ENCODE measurements at regions not wholly inside any gene's neighbourhood (a gene's known extent, or its start where the extent isn't known, plus 50 kb on each side); places are given as distances from the start of the nearest gene placed in this dataset.

DNA sequence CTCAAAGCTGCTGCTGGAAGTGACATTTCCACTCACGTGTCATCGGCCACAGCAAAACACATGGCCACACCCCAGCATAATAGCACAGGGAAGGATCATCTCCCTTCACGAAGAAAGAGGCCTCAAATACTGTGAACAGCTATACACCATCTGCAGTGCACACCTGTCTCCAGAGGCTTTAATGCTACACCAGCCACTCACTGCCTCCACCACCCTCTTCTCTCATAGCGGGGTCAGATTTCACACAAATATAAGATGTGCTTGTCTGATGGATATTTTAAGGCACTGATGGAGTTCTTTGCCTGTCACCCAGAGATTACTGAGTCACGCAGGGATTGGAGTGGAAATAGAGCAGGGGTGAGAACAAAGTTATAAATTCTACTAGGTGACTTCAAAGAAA, 374.0 kb downstream of the ZNF516 start:
- DNase-seq, result no peak
- H3K27ac Mint-ChIP-seq, result no peak overlapping the region
- no peaks in the 10 kb centered on the region for H3K4me1 Mint-ChIP-seq
- CTCF ChIA-PET, result no interaction called here
- H3K9me3 Mint-ChIP-seq, result no peaks in the 10 kb centered on the region
- H3K4me3 Mint-ChIP-seq, result no peak overlapping the region
- POLR2A ChIA-PET, result no interaction called here
- H3K36me3 Mint-ChIP-seq (ENCODE audit: low read depth), result no peaks in the 10 kb centered on the region
- no peaks in the 10 kb centered on the region for H3K27me3 Mint-ChIP-seq

GRCh38 chr18:76115580-76115979, 379.5 kb downstream of the ZNF516 start:
- Mint-ChIP-seq H3K9me3 (no peaks in the 10 kb centered on the region), H3K27me3 (no peaks in the 10 kb centered on the region), H3K4me3 (no peak overlapping the region), H3K36me3 (ENCODE audit: low read depth) (no peaks in the 10 kb centered on the region), H3K27ac (no peak overlapping the region), H3K4me1 (no peaks in the 10 kb centered on the region)
- DNase-seq, result no peak
- ChIA-PET POLR2A (no interaction called here), CTCF (no interaction called here)

DNA sequence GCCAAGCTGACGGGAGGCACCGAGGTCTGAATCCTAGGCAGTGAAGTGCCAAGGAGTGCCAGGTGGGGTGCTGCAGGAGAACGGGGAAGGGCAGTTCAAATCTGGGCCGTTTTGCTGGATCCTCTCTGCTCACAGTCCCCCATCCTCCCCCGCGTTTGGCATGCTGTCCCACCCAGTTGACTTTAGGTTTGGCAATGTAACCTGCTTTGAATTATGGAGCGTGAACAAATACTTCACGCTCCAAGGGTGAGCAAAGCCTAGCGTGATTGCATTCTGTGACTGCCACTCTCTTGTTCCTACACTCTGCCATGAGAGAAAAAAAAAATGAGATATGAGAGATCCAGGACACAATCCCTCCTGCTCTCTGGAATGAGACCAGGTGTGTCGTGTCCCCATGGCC, 381.9 kb downstream of the ZNF516 start:
- Mint-ChIP-seq H3K27ac (no peak overlapping the region), H3K9me3 (no peaks in the 10 kb centered on the region), H3K27me3 (no peaks in the 10 kb centered on the region), H3K4me3 (no peak overlapping the region), H3K36me3 (ENCODE audit: low read depth) (no peaks in the 10 kb centered on the region), H3K4me1 (no peaks in the 10 kb centered on the region)
- POLR2A ChIA-PET, result no interaction called here
- no peak for DNase-seq
- CTCF ChIA-PET, result no interaction called here

DNA sequence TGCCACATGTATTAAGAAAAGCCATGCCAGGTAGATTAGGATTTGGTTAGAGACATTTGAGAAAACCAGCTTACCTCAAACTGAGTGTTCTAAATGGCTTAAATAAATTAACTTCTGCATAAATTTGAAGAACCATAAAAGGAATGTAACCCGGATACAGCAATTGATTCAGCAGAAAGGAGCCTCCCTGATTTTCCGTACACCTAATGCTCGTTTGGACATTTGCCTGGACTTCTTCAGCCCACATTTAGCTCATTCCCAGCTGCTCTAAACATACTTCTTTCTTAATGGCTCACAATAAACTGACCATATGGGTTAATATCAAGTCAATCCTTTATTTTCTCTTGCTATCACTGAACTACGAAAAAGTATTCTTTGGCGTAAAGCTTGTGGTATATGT, 392.4 kb downstream of the ZNF516 start:
- Mint-ChIP-seq H3K27ac (no peak overlapping the region), H3K4me1 (no peaks in the 10 kb centered on the region), H3K36me3 (ENCODE audit: low read depth) (no peaks in the 10 kb centered on the region), H3K27me3 (no peaks in the 10 kb centered on the region), H3K9me3 (peaks cover 5% of the 10 kb centered on the region), H3K4me3 (no peak overlapping the region)
- ChIA-PET CTCF (no interaction called here), POLR2A (no interaction called here)
- DNase-seq, result no peak

GRCh38 chr18:76102156-76102555, 392.9 kb downstream of the ZNF516 start:
- H3K9me3 Mint-ChIP-seq, result peaks cover 5% of the 10 kb centered on the region
- DNase-seq, result no peak
- H3K27ac Mint-ChIP-seq, result no peak overlapping the region
- CTCF ChIA-PET, result no interaction called here
- POLR2A ChIA-PET, result no interaction called here
- H3K36me3 Mint-ChIP-seq (ENCODE audit: low read depth), result no peaks in the 10 kb centered on the region
- no peaks in the 10 kb centered on the region for H3K4me1 Mint-ChIP-seq
- H3K27me3 Mint-ChIP-seq, result no peaks in the 10 kb centered on the region
- H3K4me3 Mint-ChIP-seq, result no peak overlapping the region

- no peaks in the 10 kb centered on the region for H3K27me3 Mint-ChIP-seq
- H3K4me3 Mint-ChIP-seq, result no peak overlapping the region
- no peaks in the 10 kb centered on the region for H3K4me1 Mint-ChIP-seq
- no peak for DNase-seq
- no peaks in the 10 kb centered on the region for H3K36me3 Mint-ChIP-seq (ENCODE audit: low read depth)
- H3K9me3 Mint-ChIP-seq, result peaks cover 6% of the 10 kb centered on the region
- no peak overlapping the region for H3K27ac Mint-ChIP-seq
- ChIA-PET CTCF (no interaction called here), POLR2A (no interaction called here)
These were observed 395.0 kb downstream of the ZNF516 start for GRCh38 chr18:76099931-76100457.

GRCh38 chr18:76098674-76099411, 396.2 kb downstream of the ZNF516 start:
- Mint-ChIP-seq H3K4me3 (no peak overlapping the region), H3K27ac (no peak overlapping the region), H3K27me3 (no peaks in the 10 kb centered on the region), H3K9me3 (peaks cover 4% of the 10 kb centered on the region), H3K36me3 (ENCODE audit: low read depth) (no peaks in the 10 kb centered on the region), H3K4me1 (no peaks in the 10 kb centered on the region)
- DNase-seq, result no peak
- CTCF ChIA-PET, result no interaction called here
- POLR2A ChIA-PET, result no interaction called here

DNA sequence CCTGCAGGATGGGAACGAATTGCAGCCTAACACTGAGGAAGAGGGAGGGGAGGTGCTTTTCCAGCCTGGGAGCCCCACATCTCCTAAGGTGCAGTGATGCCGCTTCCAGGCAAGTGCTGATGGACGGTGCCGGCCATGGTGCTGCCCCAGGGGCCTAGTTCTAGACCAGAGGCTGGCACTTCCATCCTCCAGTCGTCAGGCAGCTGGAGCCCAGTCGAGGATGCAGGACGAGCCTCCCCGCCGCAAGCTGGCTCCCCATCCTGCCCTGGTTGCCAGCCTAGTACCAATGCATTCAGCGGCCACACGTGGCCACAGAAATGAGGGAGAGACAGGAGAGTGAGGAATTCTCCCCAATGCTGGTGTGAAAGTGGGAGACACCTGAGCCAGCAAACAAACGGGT, 413.5 kb downstream of the ZNF516 start:
- ChIA-PET CTCF (no interaction called here), POLR2A (no interaction called here)
- Mint-ChIP-seq H3K27ac (no peak overlapping the region), H3K27me3 (no peaks in the 10 kb centered on the region), H3K4me1 (no peaks in the 10 kb centered on the region), H3K4me3 (no peak overlapping the region), H3K36me3 (ENCODE audit: low read depth) (no peaks in the 10 kb centered on the region), H3K9me3 (no peaks in the 10 kb centered on the region)
- DNase-seq, result no peak

DNA sequence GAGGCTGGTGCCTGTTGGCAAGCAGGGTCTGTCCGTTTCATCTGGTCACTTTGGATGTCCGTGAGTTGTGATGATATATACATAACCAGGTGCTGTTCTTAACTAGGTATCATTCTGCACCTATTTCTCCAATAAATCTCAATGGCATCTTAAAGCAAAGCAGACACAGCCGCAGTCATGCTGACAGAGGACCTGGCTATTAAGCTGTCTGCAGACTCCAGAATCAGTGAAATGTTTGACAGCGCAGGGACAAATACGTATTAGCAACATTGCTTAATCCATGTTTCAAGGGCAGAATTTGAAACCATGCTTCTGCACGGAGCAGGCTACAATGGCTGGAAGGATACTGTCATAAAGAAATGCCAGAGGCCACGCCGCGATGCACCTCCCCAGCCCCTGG, 414.6 kb downstream of the ZNF516 start:
- H3K36me3 Mint-ChIP-seq (ENCODE audit: low read depth), result no peaks in the 10 kb centered on the region
- no peak for DNase-seq
- no peak overlapping the region for H3K27ac Mint-ChIP-seq
- no peaks in the 10 kb centered on the region for H3K9me3 Mint-ChIP-seq
- H3K4me1 Mint-ChIP-seq, result no peaks in the 10 kb centered on the region
- POLR2A ChIA-PET, result no interaction called here
- CTCF ChIA-PET, result interaction anchor here (0.6 kb wide), 1 partner anchor 87 kb away, joined by 3 read pairs; no protein-coding TSS in a partner anchor
- H3K4me3 Mint-ChIP-seq, result no peak overlapping the region
- H3K27me3 Mint-ChIP-seq, result peaks cover 2% of the 10 kb centered on the region

DNA sequence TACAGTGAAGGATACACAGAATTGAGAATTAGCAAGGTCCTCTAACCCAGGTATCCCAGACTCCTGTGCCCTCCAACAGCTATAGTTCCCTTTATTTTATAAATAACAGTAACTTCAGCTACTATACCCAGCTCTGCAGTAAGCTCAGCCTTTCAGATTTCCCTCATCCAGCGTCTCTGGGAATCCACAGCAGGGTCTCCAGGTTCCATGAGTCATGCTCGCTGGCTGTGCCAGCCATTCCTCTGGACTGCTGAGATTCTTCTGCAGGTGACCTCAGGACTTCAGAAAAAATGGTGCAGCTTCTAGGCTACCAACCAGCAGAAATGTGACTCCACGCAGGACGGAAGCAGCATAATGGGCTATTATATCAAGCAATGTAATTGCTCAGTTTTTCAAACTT, 419.3 kb downstream of the ZNF516 start:
- CTCF ChIA-PET, result no interaction called here
- DNase-seq, result no peak
- no peaks in the 10 kb centered on the region for H3K9me3 Mint-ChIP-seq
- no peak overlapping the region for H3K4me3 Mint-ChIP-seq
- no peaks in the 10 kb centered on the region for H3K36me3 Mint-ChIP-seq (ENCODE audit: low read depth)
- no peak overlapping the region for H3K27ac Mint-ChIP-seq
- POLR2A ChIA-PET, result no interaction called here
- H3K27me3 Mint-ChIP-seq, result peaks cover 2% of the 10 kb centered on the region
- H3K4me1 Mint-ChIP-seq, result no peaks in the 10 kb centered on the region

- H3K4me1 Mint-ChIP-seq, result no peaks in the 10 kb centered on the region
- ChIA-PET CTCF (no interaction called here), POLR2A (no interaction called here)
- H3K9me3 Mint-ChIP-seq, result no peaks in the 10 kb centered on the region
- no peaks in the 10 kb centered on the region for H3K36me3 Mint-ChIP-seq (ENCODE audit: low read depth)
- no peak overlapping the region for H3K27ac Mint-ChIP-seq
- no peak for DNase-seq
- peaks cover 3% of the 10 kb centered on the region for H3K27me3 Mint-ChIP-seq
- no peak overlapping the region for H3K4me3 Mint-ChIP-seq
These were observed 430.0 kb downstream of the ZNF516 start for GRCh38 chr18:76064998-76065397.

- Mint-ChIP-seq H3K4me1 (no peaks in the 10 kb centered on the region), H3K27me3 (no peaks in the 10 kb centered on the region), H3K27ac (no peak overlapping the region), H3K9me3 (no peaks in the 10 kb centered on the region), H3K4me3 (no peak overlapping the region), H3K36me3 (ENCODE audit: low read depth) (no peaks in the 10 kb centered on the region)
- ChIA-PET CTCF (no interaction called here), POLR2A (no interaction called here)
- no peak for DNase-seq
These were observed 436.9 kb downstream of the ZNF516 start for GRCh38 chr18:76058146-76058545.

DNA sequence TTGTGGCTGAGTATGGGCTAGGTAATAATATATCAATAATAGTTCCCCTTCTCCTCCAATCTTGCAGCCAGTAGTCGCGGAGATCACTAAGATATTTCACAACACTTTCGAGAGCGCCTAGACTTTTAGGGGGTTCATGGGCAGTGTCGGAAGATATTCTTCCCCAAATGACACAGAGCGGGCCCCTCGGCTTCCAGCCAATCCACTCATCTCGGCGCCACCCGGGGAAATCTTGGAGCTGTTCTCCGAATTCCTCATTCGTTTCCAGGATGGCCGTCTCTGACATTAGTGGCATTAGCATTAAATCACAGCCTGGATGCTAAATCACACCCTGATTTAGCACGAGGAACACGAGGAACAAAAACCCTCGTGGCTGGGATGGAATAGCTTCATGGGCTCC, 437.7 kb downstream of the ZNF516 start:
- Mint-ChIP-seq H3K27ac (no peak overlapping the region), H3K4me3 (no peak overlapping the region), H3K27me3 (no peaks in the 10 kb centered on the region), H3K36me3 (ENCODE audit: low read depth) (no peaks in the 10 kb centered on the region), H3K9me3 (no peaks in the 10 kb centered on the region), H3K4me1 (no peaks in the 10 kb centered on the region)
- CTCF ChIA-PET, result no interaction called here
- no peak for DNase-seq
- POLR2A ChIA-PET, result no interaction called here

- Mint-ChIP-seq H3K4me3 (no peak overlapping the region), H3K27ac (no peak overlapping the region), H3K27me3 (no peaks in the 10 kb centered on the region), H3K9me3 (no peaks in the 10 kb centered on the region), H3K36me3 (ENCODE audit: low read depth) (no peaks in the 10 kb centered on the region), H3K4me1 (no peaks in the 10 kb centered on the region)
- CTCF ChIA-PET, result no interaction called here
- POLR2A ChIA-PET, result no interaction called here
- no peak for DNase-seq
These were observed 438.5 kb downstream of the ZNF516 start for GRCh38 chr18:76056471-76057110.
